MCF 10A (cell line): ENCODE measurements at regions not wholly inside any gene's neighbourhood (a gene's known extent, or its start where the extent isn't known, plus 50 kb on each side); places are given as distances from the start of the nearest gene placed in this dataset.
"Not testable (repeated sequence)": the region's sequence is repeated elsewhere in the genome, so short reads cannot be mapped to it uniquely, and the experiment has no call there.

ENCODE experiments used
- BruUV-seq: library from RNA; stranded (reverse); fragments of 400-500 nt; replicated peaks from 2 replicates; lab custom pipeline; 2021; lab: Mats Ljungman, UMichigan
- CTCF ChIA-PET: fragments of 300-600 bp; sonication (Branson Sonifier 250); formaldehyde crosslinking; extraction: SDS; loops from one replicate; lab custom pipeline; 2021; ENCODE audit warnings: antibody characterized with exemption, inconsistent platforms; lab: Yijun Ruan, JAX
- POLR2A ChIA-PET: fragments of 300-600, 350-650 bp; sonication (Branson Sonifier 250); formaldehyde crosslinking; extraction: SDS; loops from one replicate; lab custom pipeline; 2020; ENCODE audit warnings: antibody characterized with exemption, inconsistent platforms; lab: Yijun Ruan, JAX
- DNase-seq: peaks from one replicate; pipeline ENCODE4 v3.0.0-alpha.2; 2018; ENCODE audit not compliant: unreplicated experiment
- H3K27ac Mint-ChIP-seq: one replicate; pipeline ENCODE4 v1.8.0; 2022; ENCODE audit warnings: mild to moderate bottlenecking, low read depth, mixed read lengths; ENCODE audit not compliant: unreplicated experiment
- H3K27me3 Mint-ChIP-seq: one replicate; pipeline ENCODE4 v1.8.0; 2022; ENCODE audit warnings: mixed read lengths; ENCODE audit not compliant: insufficient read depth, unreplicated experiment
- H3K36me3 Mint-ChIP-seq: one replicate; pipeline ENCODE4 v1.8.0; 2022; ENCODE audit warnings: mild to moderate bottlenecking, moderate library complexity, mixed read lengths; ENCODE audit not compliant: insufficient read depth, unreplicated experiment
- H3K4me1 Mint-ChIP-seq: one replicate; pipeline ENCODE4 v1.8.0; 2022; ENCODE audit warnings: mixed read lengths; ENCODE audit not compliant: insufficient read depth, unreplicated experiment
- H3K4me3 Mint-ChIP-seq: one replicate; pipeline ENCODE4 v1.8.0; 2022; ENCODE audit warnings: mild to moderate bottlenecking, moderate library complexity, mixed read lengths; ENCODE audit not compliant: unreplicated experiment
- H3K9me3 Mint-ChIP-seq: one replicate; pipeline ENCODE4 v1.8.0; 2022; ENCODE audit warnings: mixed read lengths; ENCODE audit not compliant: unreplicated experiment
- intact Hi-C: fragments of 100-400 bp; cut with micrococcal nuclease; formaldehyde crosslinking; loops from 2 replicates; pipeline ENCODE4 v1.14.1; 2022
- TF ChIP-seq, protein P1 (sequence below): fragments of 200-600 bp; IDR thresholded peaks from one replicate; pipeline ENCODE4 v1.8.0; 2022; ENCODE audit warnings: antibody characterized with exemption, mild to moderate bottlenecking; ENCODE audit not compliant: unreplicated experiment

DNA sequence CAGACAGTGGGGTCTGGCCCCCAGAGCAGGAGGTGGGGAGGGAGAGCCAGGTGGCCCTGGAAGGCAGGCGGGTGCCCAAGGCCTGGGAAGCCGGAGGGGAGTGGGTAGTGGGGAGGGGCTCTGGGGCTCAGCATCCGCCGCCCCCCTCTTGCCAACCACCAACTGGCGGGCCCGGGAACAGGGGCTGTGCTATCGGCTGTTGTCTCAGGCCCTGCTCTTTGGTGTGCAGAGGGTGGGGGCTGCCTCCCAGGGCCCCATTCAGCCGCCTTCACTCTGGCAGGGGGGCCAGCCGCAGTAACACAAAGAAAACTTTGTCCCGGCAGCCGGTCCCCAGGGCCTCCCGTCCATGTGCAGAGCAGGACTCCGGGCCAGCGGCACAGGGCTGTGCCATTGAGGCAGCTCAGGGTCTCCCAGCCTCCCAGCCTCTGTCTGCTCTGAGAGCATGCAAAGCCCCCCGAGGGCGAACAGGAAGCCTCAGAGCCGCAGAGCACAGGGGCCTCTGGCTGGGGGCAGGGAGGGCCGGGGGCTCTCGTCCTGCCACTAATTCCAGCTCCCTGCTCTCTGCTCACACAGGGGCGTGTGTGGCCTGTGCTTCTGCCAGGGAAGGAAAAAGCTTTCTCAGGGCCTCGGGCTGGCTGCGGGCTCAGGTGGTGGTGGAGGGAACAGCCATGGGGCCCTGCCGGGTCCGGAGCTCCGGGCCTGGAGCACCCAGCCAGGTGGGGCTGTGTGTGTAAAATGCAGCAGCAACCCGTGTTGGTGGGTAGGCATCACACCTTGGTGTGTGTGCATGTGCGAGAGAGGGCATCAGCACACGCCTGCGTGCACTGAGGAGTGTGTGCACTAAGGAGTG, 54.2 kb upstream of the NOTCH1 start:
- POLR2A ChIA-PET, result no interaction called here
- H3K27me3 Mint-ChIP-seq, result no peaks in the 10 kb centered on the region
- no TSS peak for BruUV-seq
- H3K4me3 Mint-ChIP-seq, result no peak overlapping the region
- DNase-seq, result no peak
- TF ChIP-seq, protein P1, sequence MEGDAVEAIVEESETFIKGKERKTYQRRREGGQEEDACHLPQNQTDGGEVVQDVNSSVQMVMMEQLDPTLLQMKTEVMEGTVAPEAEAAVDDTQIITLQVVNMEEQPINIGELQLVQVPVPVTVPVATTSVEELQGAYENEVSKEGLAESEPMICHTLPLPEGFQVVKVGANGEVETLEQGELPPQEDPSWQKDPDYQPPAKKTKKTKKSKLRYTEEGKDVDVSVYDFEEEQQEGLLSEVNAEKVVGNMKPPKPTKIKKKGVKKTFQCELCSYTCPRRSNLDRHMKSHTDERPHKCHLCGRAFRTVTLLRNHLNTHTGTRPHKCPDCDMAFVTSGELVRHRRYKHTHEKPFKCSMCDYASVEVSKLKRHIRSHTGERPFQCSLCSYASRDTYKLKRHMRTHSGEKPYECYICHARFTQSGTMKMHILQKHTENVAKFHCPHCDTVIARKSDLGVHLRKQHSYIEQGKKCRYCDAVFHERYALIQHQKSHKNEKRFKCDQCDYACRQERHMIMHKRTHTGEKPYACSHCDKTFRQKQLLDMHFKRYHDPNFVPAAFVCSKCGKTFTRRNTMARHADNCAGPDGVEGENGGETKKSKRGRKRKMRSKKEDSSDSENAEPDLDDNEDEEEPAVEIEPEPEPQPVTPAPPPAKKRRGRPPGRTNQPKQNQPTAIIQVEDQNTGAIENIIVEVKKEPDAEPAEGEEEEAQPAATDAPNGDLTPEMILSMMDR, result no peak
- intact Hi-C loops, result no loop called here
- H3K27ac Mint-ChIP-seq, result no peak overlapping the region
- no peaks in the 10 kb centered on the region for H3K36me3 Mint-ChIP-seq
- H3K4me1 Mint-ChIP-seq, result peaks cover 14% of the 10 kb centered on the region
- H3K9me3 Mint-ChIP-seq, result no peaks in the 10 kb centered on the region
- CTCF ChIA-PET, result no interaction called here

DNA sequence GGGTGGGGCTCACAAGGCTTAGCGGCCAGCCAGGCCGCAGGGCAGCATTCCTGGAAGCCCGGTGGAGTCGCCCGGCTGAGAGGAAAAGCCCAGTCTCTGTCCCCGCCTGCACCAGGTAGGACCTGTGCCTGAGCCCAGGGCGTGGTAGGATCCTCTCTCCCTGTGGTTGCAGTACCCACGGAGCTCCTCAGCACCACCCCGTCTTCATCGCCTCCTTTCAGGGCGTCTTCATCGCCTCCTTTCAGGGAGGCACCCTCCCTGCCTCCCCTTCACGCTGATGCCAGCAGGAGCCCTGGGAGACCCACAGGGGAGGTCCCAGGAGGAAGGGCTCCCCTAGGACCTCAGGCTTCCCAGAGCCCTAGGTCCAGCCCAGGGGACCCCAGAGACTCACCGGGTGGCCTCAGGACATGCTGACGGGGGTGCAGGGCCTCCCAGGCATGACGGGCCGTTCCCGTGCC, 53.3 kb upstream of the NOTCH1 start:
- no peak for DNase-seq
- no TSS peak for BruUV-seq
- peaks cover 4% of the 10 kb centered on the region for H3K27me3 Mint-ChIP-seq
- ChIA-PET POLR2A (no interaction called here), CTCF (no interaction called here)
- H3K4me1 Mint-ChIP-seq, result peaks cover 14% of the 10 kb centered on the region
- H3K9me3 Mint-ChIP-seq, result no peaks in the 10 kb centered on the region
- intact Hi-C loops, result no loop called here
- H3K27ac Mint-ChIP-seq, result peak overlapping the region; percentile 35
- no peak overlapping the region for H3K4me3 Mint-ChIP-seq
- TF ChIP-seq, protein P1, result no peak
- no peaks in the 10 kb centered on the region for H3K36me3 Mint-ChIP-seq

DNA sequence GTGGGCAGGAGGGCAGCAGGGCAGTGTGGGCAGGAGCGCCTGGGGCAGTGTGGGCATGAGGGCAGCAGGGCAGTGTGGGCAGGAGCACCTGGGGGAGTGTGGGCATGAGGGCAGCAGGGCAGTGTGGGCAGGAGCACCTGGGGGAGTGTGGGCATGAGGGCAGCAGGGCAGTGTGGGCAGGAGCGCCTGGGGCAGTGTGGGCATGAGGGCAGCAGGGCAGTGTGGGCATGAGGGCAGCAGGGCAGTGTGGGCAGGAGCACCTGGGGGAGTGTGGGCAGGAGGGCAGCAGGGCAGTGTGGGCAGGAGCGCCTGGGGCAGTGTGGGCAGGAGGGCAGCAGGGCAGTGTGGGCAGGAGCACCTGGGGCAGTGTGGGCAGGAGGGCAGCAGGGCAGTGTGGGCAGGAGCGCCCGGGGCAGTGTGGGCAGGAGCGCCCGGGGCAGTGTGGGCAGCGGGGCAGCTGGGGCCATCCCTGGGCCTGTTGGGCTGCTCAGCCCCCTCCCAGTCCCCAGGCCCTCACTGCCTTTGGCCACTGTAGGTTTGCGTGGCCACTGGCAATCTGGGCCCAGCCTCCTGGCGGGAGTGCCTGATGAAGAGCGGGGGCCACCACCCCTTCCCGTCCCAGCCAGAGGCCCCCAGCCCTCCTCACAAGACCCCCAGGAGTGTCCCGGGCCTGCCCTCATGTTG, 52.7 kb upstream of the NOTCH1 start:
- intact Hi-C loops, H3K36me3 Mint-ChIP-seq, CTCF ChIA-PET, BruUV-seq, POLR2A ChIA-PET, H3K4me3 Mint-ChIP-seq, DNase-seq, H3K9me3 Mint-ChIP-seq: not testable (repeated sequence)
- Mint-ChIP-seq H3K27me3 (peaks cover 10% of the 10 kb centered on the region), H3K27ac (peak overlapping the region; percentile 35), H3K4me1 (peaks cover 14% of the 10 kb centered on the region)

DNA sequence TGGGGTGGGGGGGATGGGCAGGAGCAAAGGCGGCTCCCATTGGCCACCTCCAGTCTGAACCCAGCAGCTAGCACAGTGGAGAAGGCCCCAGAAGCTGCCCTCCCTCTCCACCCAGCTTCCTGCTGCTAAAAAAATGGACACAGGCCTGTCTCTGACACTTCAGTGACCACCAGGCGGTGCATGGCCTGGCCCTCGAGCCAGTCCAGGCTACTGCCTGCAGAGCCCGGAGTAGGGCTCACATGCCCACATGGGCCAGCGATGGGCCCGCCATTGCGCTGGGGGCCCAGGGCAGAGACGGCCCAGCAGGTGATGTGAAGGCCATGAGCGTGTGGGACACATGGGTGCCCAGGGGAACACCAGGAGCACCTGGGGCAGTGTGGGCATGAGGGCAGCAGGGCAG, 52.1 kb upstream of the NOTCH1 start:
- BruUV-seq, result no TSS peak
- intact Hi-C loops, result no loop called here
- Mint-ChIP-seq H3K27ac (no peak overlapping the region), H3K4me1 (peaks cover 14% of the 10 kb centered on the region), H3K27me3 (peaks cover 16% of the 10 kb centered on the region), H3K36me3 (no peaks in the 10 kb centered on the region), H3K9me3 (no peaks in the 10 kb centered on the region), H3K4me3 (no peak overlapping the region)
- ChIA-PET POLR2A (no interaction called here), CTCF (interaction anchor here (0.7 kb wide), 1 partner anchor 46 kb away, joined by 3 read pairs; no protein-coding TSS in a partner anchor)
- TF ChIP-seq, protein P1, result no peak
- no peak for DNase-seq
